Activated T-cell treated with anti-CD3 and anti-CD28 coated beads, Interleukin-2, amount 50 U/mL, for 72 hours (primary cell): ENCODE measurements at regions not wholly inside any gene's neighbourhood (a gene's known extent, or its start where the extent isn't known, plus 50 kb on each side); places are given as distances from the start of the nearest gene placed in this dataset.
"Not testable (repeated sequence)": the region's sequence is repeated elsewhere in the genome, so short reads cannot be mapped to it uniquely, and the experiment has no call there.

Experiments
- ATAC-seq, 2 donors: fragments of 150-1000 bp; cut with Tn5 transposase; replicated peaks in 1 of 2; 2 replicates each; pipeline ENCODE4 v1.10.0; 2021; ENCODE audit warnings: moderate library complexity in 2 of 2, mild to moderate bottlenecking in 1 of 2
- DNase-seq, 2 donors: peaks; one replicate each; pipeline ENCODE4 v3.0.0; 2021 to 2022; ENCODE audit warnings: mixed read lengths in 1 of 2
- H3K27ac Mint-ChIP-seq: one replicate; pipeline ENCODE4 v1.8.0; 2022; ENCODE audit warnings: mild to moderate bottlenecking, moderate library complexity, mixed read lengths
- H3K27me3 Mint-ChIP-seq: one replicate; pipeline ENCODE4 v1.8.0; 2022; ENCODE audit warnings: low read depth, mixed read lengths
- H3K36me3 Mint-ChIP-seq, 2 donors: one replicate each; pipeline ENCODE4 v1.8.0; 2022; ENCODE audit warnings: mixed read lengths in 2 of 2, mild to moderate bottlenecking in 1 of 2; ENCODE audit not compliant: insufficient read depth in 2 of 2
- H3K4me1 Mint-ChIP-seq: one replicate; pipeline ENCODE4 v1.8.0; 2022; ENCODE audit warnings: low read depth, mixed read lengths
- H3K4me3 Mint-ChIP-seq, 2 donors: one replicate each; pipeline ENCODE4 v1.8.0; 2022; ENCODE audit warnings: mild to moderate bottlenecking in 2 of 2, mixed read lengths in 2 of 2, moderate library complexity in 2 of 2
- H3K9me3 Mint-ChIP-seq, 2 donors: one replicate each; pipeline ENCODE4 v1.8.0; 2022; ENCODE audit warnings: mixed read lengths in 2 of 2

GRCh38 chr13:111491659-111492058 lies 171.2 kb downstream of the TEX29 start:
- H3K27me3 Mint-ChIP-seq: peaks cover 8% of the 10 kb centered on the region
- no peak for ATAC-seq
- no peak overlapping the region for H3K27ac Mint-ChIP-seq
- no peaks in the 10 kb centered on the region for H3K4me1 Mint-ChIP-seq
- no peak for DNase-seq
- H3K4me3 Mint-ChIP-seq: no peak overlapping the region
- H3K9me3 Mint-ChIP-seq: no peaks in the 10 kb centered on the region
- H3K36me3 Mint-ChIP-seq: no peaks in the 10 kb centered on the region

GRCh38 chr13:111492341-111492950 lies 172.0 kb downstream of the TEX29 start:
- Mint-ChIP-seq H3K4me1 (no peaks in the 10 kb centered on the region), H3K27ac (no peak overlapping the region), H3K9me3 (no peaks in the 10 kb centered on the region), H3K36me3 (no peaks in the 10 kb centered on the region), H3K4me3 (no peak overlapping the region), H3K27me3 (peaks cover 8% of the 10 kb centered on the region)
- ATAC-seq: no peak
- no peak for DNase-seq

- Mint-ChIP-seq H3K36me3 (no peaks in the 10 kb centered on the region), H3K4me1 (no peaks in the 10 kb centered on the region), H3K9me3 (no peaks in the 10 kb centered on the region), H3K4me3 (no peak overlapping the region), H3K27ac (no peak overlapping the region), H3K27me3 (peaks cover 8% of the 10 kb centered on the region)
- ATAC-seq (no peak), DNase-seq (no peak)
Observed at GRCh38 chr13:111492958-111493357, 172.5 kb downstream of the TEX29 start.

- Mint-ChIP-seq H3K27me3 (peaks cover 8% of the 10 kb centered on the region), H3K36me3 (no peaks in the 10 kb centered on the region), H3K27ac (no peak overlapping the region), H3K4me3 (no peak overlapping the region), H3K9me3 (no peaks in the 10 kb centered on the region), H3K4me1 (no peaks in the 10 kb centered on the region)
- ATAC-seq (no peak), DNase-seq (no peak)
Observed at GRCh38 chr13:111493468-111493867, 173.0 kb downstream of the TEX29 start.

- Mint-ChIP-seq H3K4me3 (no peak overlapping the region), H3K9me3 (no peaks in the 10 kb centered on the region), H3K36me3 (no peaks in the 10 kb centered on the region), H3K27me3 (peaks cover 8% of the 10 kb centered on the region), H3K4me1 (no peaks in the 10 kb centered on the region), H3K27ac (no peak overlapping the region)
- DNase-seq (no peak), ATAC-seq (no peak)
Observed at GRCh38 chr13:111494641-111495040, 174.2 kb downstream of the TEX29 start.

GRCh38 chr13:111501596-111502535 lies 181.4 kb downstream of the TEX29 start:
- DNase-seq, ATAC-seq, H3K4me3 Mint-ChIP-seq, H3K4me1 Mint-ChIP-seq, H3K9me3 Mint-ChIP-seq, H3K36me3 Mint-ChIP-seq, H3K27ac Mint-ChIP-seq: not testable (repeated sequence)
- peaks cover 15% of the 10 kb centered on the region for H3K27me3 Mint-ChIP-seq

- ATAC-seq (no peak), DNase-seq (no peak)
- H3K36me3 Mint-ChIP-seq: peaks cover 4% of the 10 kb centered on the region in 2 donors
- H3K4me1 Mint-ChIP-seq: no peaks in the 10 kb centered on the region
- H3K4me3 Mint-ChIP-seq: no peak overlapping the region
- peaks cover 15% of the 10 kb centered on the region for H3K27me3 Mint-ChIP-seq
- no peak overlapping the region for H3K27ac Mint-ChIP-seq
- H3K9me3 Mint-ChIP-seq: peaks cover 4 to 6% of the 10 kb centered on the region in 2 donors
Observed at GRCh38 chr13:111502957-111503356, 182.5 kb downstream of the TEX29 start.

DNA sequence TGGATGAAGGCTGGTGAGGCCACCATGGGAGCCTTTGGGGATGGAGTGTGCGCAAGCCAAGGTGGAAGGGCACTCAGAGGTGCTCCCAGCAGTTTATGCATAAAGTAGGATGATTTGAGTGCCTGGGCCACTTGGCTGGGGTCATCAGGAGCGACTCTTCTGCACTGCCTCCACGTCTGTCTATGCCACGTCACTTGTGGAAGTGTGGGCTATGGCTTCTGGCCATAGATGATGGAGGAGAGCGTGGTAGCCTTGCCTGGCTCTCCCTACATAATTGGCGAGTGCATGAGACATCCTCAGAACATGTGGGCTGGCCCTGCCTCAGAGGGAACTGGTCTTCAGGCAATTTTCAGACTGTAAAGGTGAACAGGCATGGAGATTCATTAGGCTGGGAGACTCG lies 182.9 kb downstream of the TEX29 start:
- no peak overlapping the region for H3K27ac Mint-ChIP-seq
- H3K36me3 Mint-ChIP-seq: peaks cover 4% of the 10 kb centered on the region in 2 donors
- peaks cover 4 to 6% of the 10 kb centered on the region in 2 donors for H3K9me3 Mint-ChIP-seq
- DNase-seq: no peak
- H3K27me3 Mint-ChIP-seq: peaks cover 15% of the 10 kb centered on the region
- H3K4me1 Mint-ChIP-seq: no peaks in the 10 kb centered on the region
- no peak overlapping the region for H3K4me3 Mint-ChIP-seq
- ATAC-seq: no peak

DNA sequence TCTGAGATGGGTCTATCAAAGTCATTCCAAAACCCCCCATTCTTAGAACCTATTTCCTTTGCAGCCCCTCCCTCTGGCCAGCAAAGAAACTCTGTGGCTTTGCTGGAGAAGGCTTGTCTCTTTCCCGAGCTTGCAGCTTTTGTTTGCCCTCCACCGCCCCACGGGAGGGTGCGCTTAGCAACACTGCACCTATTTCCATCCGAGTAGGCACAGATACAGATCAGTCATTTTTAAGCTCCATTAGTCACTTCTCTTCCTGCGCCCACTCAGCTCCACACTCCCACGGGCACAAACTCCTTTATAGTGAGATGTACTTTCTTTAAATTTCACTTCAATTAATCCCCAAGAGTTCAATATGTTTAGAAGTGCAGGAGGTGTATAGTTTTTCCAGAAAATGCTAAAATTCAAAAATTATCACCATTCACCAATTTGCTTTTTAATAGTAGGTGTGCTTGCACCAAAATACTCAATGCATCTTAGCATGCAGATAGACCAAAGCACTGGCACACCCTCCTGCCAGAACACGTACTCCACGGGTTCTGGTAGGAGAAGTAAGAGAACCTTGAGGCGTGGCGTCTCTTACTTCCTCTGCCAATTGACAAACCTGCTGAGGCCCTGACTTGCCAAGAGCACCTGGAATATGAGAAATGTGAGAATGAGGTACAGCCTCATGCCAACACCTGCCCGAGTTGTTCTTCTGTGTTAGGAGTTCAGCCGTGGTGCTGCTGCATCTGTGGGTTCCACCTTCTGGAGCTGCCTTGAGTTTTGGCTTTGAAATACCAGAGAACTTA lies 183.7 kb downstream of the TEX29 start:
- ATAC-seq (no peak), DNase-seq (no peak)
- Mint-ChIP-seq H3K27ac (no peak overlapping the region), H3K9me3 (peaks cover 4 to 6% of the 10 kb centered on the region in 2 donors), H3K36me3 (peaks cover 4% of the 10 kb centered on the region in 2 donors), H3K4me3 (no peak overlapping the region), H3K4me1 (no peaks in the 10 kb centered on the region), H3K27me3 (peaks cover 15% of the 10 kb centered on the region)

GRCh38 chr13:111505175-111505777 lies 184.8 kb downstream of the TEX29 start:
- peaks cover 4% of the 10 kb centered on the region in 2 donors for H3K36me3 Mint-ChIP-seq
- DNase-seq: peak in 1 of 2 donors; percentile 3
- no peak overlapping the region for H3K4me3 Mint-ChIP-seq
- H3K9me3 Mint-ChIP-seq: peaks cover 0 to 4% of the 10 kb centered on the region in 2 donors
- no peak for ATAC-seq
- no peak overlapping the region for H3K27ac Mint-ChIP-seq
- peaks cover 15% of the 10 kb centered on the region for H3K27me3 Mint-ChIP-seq
- H3K4me1 Mint-ChIP-seq: no peaks in the 10 kb centered on the region

DNA sequence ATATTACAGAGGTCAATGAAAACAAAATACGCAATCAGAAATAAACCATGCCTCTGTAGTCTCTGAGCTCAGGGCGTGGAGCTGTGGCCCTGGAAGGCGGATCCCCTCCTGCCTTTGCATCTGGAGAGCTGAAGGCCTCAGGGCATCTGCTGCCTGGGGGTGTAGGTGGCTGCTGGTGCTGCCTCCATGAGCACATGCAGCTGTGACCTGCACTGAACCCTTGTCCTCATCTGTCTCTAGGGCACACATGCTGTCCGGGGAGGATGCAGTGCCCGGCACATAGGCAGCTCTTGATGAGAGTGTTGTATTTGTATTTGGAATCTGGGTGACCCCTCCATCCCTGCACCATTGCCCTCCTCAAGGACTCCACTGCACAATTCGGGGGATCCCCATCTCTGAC lies 185.7 kb downstream of the TEX29 start:
- DNase-seq (no peak), ATAC-seq (no peak)
- H3K36me3 Mint-ChIP-seq: peaks cover 4% of the 10 kb centered on the region in 2 donors
- peaks cover 17% of the 10 kb centered on the region for H3K27me3 Mint-ChIP-seq
- H3K9me3 Mint-ChIP-seq: peaks cover 0 to 4% of the 10 kb centered on the region in 2 donors
- no peaks in the 10 kb centered on the region for H3K4me1 Mint-ChIP-seq
- no peak overlapping the region for H3K27ac Mint-ChIP-seq
- no peak overlapping the region for H3K4me3 Mint-ChIP-seq

- Mint-ChIP-seq H3K4me1 (no peaks in the 10 kb centered on the region), H3K27me3 (peaks cover 21% of the 10 kb centered on the region), H3K36me3 (peaks cover 4% of the 10 kb centered on the region in 2 donors), H3K27ac (no peak overlapping the region), H3K4me3 (no peak overlapping the region), H3K9me3 (peaks cover 0 to 4% of the 10 kb centered on the region in 2 donors)
- DNase-seq (no peak), ATAC-seq (no peak)
Observed at GRCh38 chr13:111506621-111507020, 186.2 kb downstream of the TEX29 start.
